Astrocyte (in vitro differentiated cells and primary cell): ENCODE measurements at regions not wholly inside any gene's neighbourhood (a gene's known extent, or its start where the extent isn't known, plus 50 kb on each side); places are given as distances from the start of the nearest gene placed in this dataset.
A peak's percentile ranks its signal among the peaks of the same experiment; 100 is the strongest.

Source experiments
- DNase-seq: peaks from one replicate; pipeline ENCODE4 v3.0.0-alpha.2; 2010; ENCODE audit warnings: low read depth
- FAIRE-seq: peaks from 2 replicates; lab custom pipeline; 2011; peaks lifted over from hg19 to GRCh38; lab: Jason Lieb, UNC
- H2AFZ ChIP-seq: 2 replicates; pipeline ENCODE4 v1.6.0; 2012; ENCODE audit warnings: low read depth, low read length, inconsistent platforms
- H3K27ac ChIP-seq: 2 replicates; pipeline ENCODE4 v1.5.1; 2011; ENCODE audit warnings: low read depth, low read length, inconsistent platforms
- H3K27me3 ChIP-seq: 2 replicates; pipeline ENCODE4 v1.6.0; 2011; ENCODE audit warnings: low read length, inconsistent platforms; ENCODE audit not compliant: insufficient read depth
- H3K36me3 ChIP-seq: 2 replicates; pipeline ENCODE4 v1.5.1; 2011; ENCODE audit warnings: low read length, inconsistent platforms; ENCODE audit not compliant: insufficient read depth
- H3K4me1 ChIP-seq: 2 replicates; pipeline ENCODE4 v1.5.1; 2011; ENCODE audit warnings: low read length, inconsistent platforms; ENCODE audit not compliant: insufficient read depth
- H3K4me2 ChIP-seq: 2 replicates; pipeline ENCODE4 v1.6.0; 2012; ENCODE audit warnings: low read length, inconsistent platforms
- H3K4me3 ChIP-seq: 2 replicates; pipeline ENCODE4 v1.5.1; 2011; ENCODE audit warnings: low read depth, mild to moderate bottlenecking, low read length, inconsistent platforms; ENCODE audit not compliant: insufficient read depth
- H3K79me2 ChIP-seq: 2 replicates; pipeline ENCODE4 v1.6.0; 2012; ENCODE audit warnings: mild to moderate bottlenecking, low read length, inconsistent platforms; ENCODE audit not compliant: insufficient read depth
- H3K9ac ChIP-seq: 2 replicates; pipeline ENCODE4 v1.6.0; 2012; ENCODE audit warnings: mild to moderate bottlenecking, low read length, inconsistent platforms
- H3K9me3 ChIP-seq: 2 replicates; pipeline ENCODE4 v1.5.1; 2012; ENCODE audit warnings: low read depth, mild to moderate bottlenecking, low read length, inconsistent platforms; ENCODE audit not compliant: insufficient read depth
- H4K20me1 ChIP-seq: 2 replicates; pipeline ENCODE4 v1.6.0; 2012; ENCODE audit warnings: low read length, inconsistent platforms; ENCODE audit not compliant: insufficient read depth
- H3K27ac Mint-ChIP-seq: one replicate; pipeline ENCODE4 v1.8.0; 2021; ENCODE audit warnings: mild to moderate bottlenecking, mixed read lengths; ENCODE audit not compliant: unreplicated experiment
- H3K27me3 Mint-ChIP-seq: one replicate; pipeline ENCODE4 v1.8.0; 2021; ENCODE audit warnings: low read depth, mixed read lengths; ENCODE audit not compliant: unreplicated experiment
- H3K36me3 Mint-ChIP-seq: one replicate; pipeline ENCODE4 v1.8.0; 2021; ENCODE audit warnings: low read depth, mixed read lengths; ENCODE audit not compliant: unreplicated experiment
- H3K4me1 Mint-ChIP-seq: one replicate; pipeline ENCODE4 v1.8.0; 2021; ENCODE audit warnings: low read depth, mixed read lengths; ENCODE audit not compliant: unreplicated experiment
- H3K4me3 Mint-ChIP-seq: one replicate; pipeline ENCODE4 v1.8.0; 2021; ENCODE audit warnings: mild to moderate bottlenecking, moderate library complexity, mixed read lengths; ENCODE audit not compliant: unreplicated experiment
- H3K9me3 Mint-ChIP-seq: one replicate; pipeline ENCODE4 v1.8.0; 2021; ENCODE audit warnings: mild to moderate bottlenecking, mixed read lengths; ENCODE audit not compliant: unreplicated experiment
- CTCF ChIP-seq: IDR thresholded peaks from 2 replicates; pipeline ENCODE4 v1.5.1; 2011; ENCODE audit warnings: low read depth, mild to moderate bottlenecking, inconsistent platforms, low read length, moderate library complexity; ENCODE audit not compliant: insufficient read depth
- EZH2 ChIP-seq: IDR thresholded peaks from 2 replicates; pipeline ENCODE4 v1.6.1; 2012; ENCODE audit warnings: mild to moderate bottlenecking, low read length, inconsistent platforms; ENCODE audit not compliant: insufficient read depth

DNA sequence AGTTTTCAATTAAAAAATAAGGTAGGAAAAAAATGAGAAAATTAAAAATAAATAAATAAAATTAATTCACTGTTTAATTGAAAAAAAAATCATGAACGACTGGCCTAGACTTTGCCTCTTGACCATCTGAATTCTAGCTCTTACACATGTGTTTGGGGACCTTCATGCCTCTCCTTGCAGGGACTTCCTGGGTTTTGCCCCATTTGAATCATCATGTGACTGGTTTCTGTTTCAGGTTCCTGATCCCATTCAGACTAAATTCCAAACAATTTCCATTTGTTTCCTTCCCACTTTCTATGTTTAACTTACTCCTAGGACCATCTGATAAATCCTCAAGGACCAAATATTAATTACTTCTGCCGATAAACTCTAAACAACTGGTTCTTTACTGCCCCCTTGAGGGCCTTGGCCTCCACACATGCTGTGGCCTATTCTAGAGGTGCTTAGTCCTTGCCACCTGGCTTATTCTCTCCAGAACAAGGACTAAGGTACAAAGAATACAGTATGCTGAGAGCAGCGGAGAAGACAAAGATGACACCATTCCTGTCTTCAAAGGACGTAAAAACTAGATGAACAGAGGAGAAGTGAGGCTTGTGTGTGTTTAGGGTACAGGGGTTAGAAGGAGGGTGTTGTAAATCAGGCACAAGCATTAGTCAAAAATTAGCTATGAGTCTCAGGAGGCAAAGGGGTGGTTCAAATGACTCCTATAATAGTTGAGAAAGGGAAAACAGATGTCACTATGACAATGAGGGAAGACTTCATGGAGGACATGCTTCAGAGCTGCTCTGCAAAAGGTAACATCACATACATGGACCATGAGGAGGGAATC is 125.8 kb upstream of the AVPR1A start:
- no peak overlapping the region for H2AFZ ChIP-seq
- H3K9me3 ChIP-seq: no peaks in the 10 kb centered on the region
- no peaks in the 10 kb centered on the region for H4K20me1 ChIP-seq
- Mint-ChIP-seq H3K4me3 (no peak overlapping the region), H3K4me1 (no peaks in the 10 kb centered on the region), H3K27me3 (no peaks in the 10 kb centered on the region), H3K27ac (no peak overlapping the region), H3K9me3 (no peaks in the 10 kb centered on the region), H3K36me3 (peaks cover 2% of the 10 kb centered on the region)
- TF ChIP-seq EZH2: no peak
- TF ChIP-seq CTCF: peak; percentile 70
- H3K27ac ChIP-seq: no peak overlapping the region
- H3K9ac ChIP-seq: no peak overlapping the region
- H3K79me2 ChIP-seq: no peaks in the 10 kb centered on the region
- DNase-seq (no peak), FAIRE-seq (no peak)
- no peaks in the 10 kb centered on the region for H3K4me1 ChIP-seq
- H3K4me3 ChIP-seq: no peak overlapping the region
- H3K36me3 ChIP-seq: no peaks in the 10 kb centered on the region
- no peaks in the 10 kb centered on the region for H3K27me3 ChIP-seq
- no peak overlapping the region for H3K4me2 ChIP-seq

DNA sequence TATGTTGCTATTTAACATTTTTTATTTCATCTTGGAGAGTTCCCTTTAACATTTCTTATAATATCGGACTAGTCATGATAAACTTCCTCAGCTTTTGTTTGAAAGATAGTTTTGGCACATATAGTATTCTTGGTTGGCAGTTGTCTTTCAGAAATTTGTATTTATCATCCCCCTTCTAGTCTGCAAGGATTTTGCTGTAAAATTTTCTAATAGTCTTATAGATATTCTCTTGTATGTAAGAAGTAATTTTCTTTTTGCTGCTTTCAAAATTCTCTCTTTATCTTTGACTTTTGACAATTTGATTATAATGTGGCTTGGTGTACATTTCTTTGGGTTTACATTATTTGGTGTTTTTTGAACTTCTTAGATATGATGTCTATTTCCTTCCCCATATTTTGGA is 116.0 kb upstream of the AVPR1A start:
- no peak for DNase-seq
- H3K27ac ChIP-seq: no peak overlapping the region
- no peak for FAIRE-seq

More for the DNA sequence above, 116.0 kb upstream of the AVPR1A start:
- H3K9me3 ChIP-seq: peaks cover 4% of the 10 kb centered on the region
- no peaks in the 10 kb centered on the region for H3K27me3 ChIP-seq
- no peaks in the 10 kb centered on the region for H4K20me1 ChIP-seq
- Mint-ChIP-seq H3K27me3 (no peaks in the 10 kb centered on the region), H3K27ac (no peak overlapping the region), H3K36me3 (peaks cover 2% of the 10 kb centered on the region), H3K4me1 (no peaks in the 10 kb centered on the region), H3K4me3 (no peak overlapping the region), H3K9me3 (peaks cover 13% of the 10 kb centered on the region)
- no peaks in the 10 kb centered on the region for H3K36me3 ChIP-seq
- H3K4me2 ChIP-seq: no peak overlapping the region
- H3K4me1 ChIP-seq: no peaks in the 10 kb centered on the region
- TF ChIP-seq CTCF: no peak
- no peak for TF ChIP-seq EZH2
- no peak overlapping the region for H3K9ac ChIP-seq
- no peaks in the 10 kb centered on the region for H3K79me2 ChIP-seq
- H3K4me3 ChIP-seq: no peak overlapping the region
- H2AFZ ChIP-seq: no peak overlapping the region
